ENCODE measurements at regions not wholly inside any gene's neighbourhood (a gene's known extent, or its start where the extent isn't known, plus 50 kb on each side); places are given as distances from the start of the nearest gene placed in this dataset.
"Not testable (repeated sequence)": the region's sequence is repeated elsewhere in the genome, so short reads cannot be mapped to it uniquely, and the experiment has no call there.

- DNase-seq (ENCODE audit: low spot score) = no peak
Observed at GRCh38 chr1:116185161-116185701, 74.0 kb downstream of the MAB21L3 start.

GRCh38 chr1:116189481-116189880 is 78.3 kb downstream of the MAB21L3 start:
- no peak for DNase-seq (ENCODE audit: low spot score)

- no peak for DNase-seq (ENCODE audit: low spot score)
Observed at GRCh38 chr1:116191294-116191693, 80.1 kb downstream of the MAB21L3 start.

GRCh38 chr1:116193768-116194167 is 82.6 kb downstream of the MAB21L3 start:
- no peak for DNase-seq (ENCODE audit: low spot score)

GRCh38 chr1:116194568-116194967 is 83.4 kb downstream of the MAB21L3 start:
- DNase-seq (ENCODE audit: low spot score) = no peak

DNA sequence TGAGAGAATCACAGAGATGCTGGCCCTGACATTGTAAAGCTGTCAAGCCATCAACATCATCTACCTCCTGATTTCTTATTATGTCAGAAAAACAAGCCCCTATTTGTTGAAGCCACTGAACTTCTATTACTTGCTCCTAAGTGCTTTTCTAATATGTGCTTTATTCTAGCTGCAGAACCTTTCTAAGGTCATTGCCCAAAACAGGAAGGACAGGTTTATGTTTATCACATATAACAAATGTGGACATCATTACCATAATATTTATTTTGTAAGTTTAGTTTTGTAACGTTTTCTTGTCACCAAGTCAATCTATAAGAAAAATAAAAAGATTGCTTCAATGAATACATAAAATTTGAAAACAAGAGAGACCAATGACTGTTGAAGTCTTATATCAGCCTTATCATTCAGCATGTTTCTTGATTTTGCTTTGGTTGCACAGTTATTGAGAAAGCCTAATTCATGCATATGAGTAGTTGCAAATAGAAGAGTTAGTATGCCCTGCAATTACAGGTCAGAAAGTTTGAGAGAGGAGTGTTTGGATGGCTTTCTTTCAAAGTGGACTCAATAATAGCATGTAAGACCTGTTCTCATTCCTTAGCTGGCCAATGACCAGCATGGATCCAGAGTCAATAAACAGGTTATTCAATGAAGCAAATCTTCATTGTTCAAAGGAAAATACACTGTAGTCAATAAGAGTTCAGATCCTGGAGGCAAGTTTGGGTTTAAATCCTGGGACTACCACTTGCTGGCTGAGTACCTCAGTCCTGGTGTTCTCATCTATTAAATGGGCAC is 84.1 kb downstream of the MAB21L3 start:
- no peak for DNase-seq (ENCODE audit: low spot score)

DNA sequence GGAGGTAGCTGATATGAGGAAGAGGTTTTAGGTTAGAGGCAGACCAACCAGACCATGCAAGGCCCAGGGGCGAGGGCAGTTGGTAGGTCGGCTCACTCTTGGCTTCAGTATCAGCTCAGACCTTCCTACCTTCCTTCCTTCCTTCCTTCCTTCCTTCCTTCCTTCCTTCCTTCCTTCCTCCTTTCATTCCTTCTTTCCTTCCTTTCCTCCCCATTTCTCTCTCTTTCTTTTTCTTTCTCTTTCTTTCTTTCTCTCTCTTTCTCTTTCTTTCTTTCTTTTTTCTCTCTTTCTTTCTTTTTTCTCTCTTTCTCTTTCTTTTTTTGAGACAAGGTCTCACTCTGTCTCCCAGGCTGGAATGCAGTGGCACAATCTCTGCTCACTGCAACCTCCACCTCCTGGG is 89.1 kb downstream of the MAB21L3 start:
- DNase-seq (ENCODE audit: low spot score) = not testable (repeated sequence)

DNA sequence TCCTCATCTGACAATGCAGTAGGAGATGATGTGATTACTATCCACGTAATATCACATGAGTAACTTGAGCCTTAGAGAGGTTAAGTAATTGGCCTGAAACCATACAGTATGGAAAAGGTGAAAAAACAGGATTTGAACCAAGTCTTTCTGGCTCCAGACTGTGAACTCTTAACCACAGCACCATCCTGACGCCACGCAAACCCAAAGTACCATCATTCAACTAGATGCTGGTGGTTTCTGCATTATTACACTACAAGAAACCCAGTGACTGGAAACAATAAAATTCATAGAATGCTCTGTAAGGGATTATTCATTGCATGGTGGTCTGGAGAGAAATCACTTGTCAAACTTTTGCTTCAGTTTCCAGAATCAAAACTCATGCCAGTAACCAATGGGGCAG is 90.7 kb downstream of the MAB21L3 start:
- no peak for DNase-seq (ENCODE audit: low spot score)

- no peak for DNase-seq (ENCODE audit: low spot score)
Observed at GRCh38 chr1:116203181-116203723, 92.1 kb downstream of the MAB21L3 start.

DNA sequence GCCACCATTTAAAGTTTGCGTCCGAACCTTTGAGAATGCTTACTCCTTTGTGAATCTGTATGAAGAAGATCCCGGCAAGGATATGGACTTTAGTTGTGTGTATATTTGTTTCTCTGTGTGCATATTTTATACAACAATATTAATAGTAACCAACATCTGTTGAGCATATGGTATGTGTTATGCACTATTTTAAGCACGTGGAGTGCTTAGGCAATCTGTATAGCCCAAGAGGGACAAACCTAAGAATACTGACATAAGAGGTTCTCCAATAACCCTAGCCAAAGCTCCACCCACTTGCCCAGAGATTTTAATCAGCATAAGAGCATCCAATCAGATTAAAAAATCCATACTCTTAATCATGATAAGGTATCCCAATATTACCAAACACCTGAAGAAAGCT is 92.7 kb downstream of the MAB21L3 start:
- DNase-seq (ENCODE audit: low spot score) = no peak

DNA sequence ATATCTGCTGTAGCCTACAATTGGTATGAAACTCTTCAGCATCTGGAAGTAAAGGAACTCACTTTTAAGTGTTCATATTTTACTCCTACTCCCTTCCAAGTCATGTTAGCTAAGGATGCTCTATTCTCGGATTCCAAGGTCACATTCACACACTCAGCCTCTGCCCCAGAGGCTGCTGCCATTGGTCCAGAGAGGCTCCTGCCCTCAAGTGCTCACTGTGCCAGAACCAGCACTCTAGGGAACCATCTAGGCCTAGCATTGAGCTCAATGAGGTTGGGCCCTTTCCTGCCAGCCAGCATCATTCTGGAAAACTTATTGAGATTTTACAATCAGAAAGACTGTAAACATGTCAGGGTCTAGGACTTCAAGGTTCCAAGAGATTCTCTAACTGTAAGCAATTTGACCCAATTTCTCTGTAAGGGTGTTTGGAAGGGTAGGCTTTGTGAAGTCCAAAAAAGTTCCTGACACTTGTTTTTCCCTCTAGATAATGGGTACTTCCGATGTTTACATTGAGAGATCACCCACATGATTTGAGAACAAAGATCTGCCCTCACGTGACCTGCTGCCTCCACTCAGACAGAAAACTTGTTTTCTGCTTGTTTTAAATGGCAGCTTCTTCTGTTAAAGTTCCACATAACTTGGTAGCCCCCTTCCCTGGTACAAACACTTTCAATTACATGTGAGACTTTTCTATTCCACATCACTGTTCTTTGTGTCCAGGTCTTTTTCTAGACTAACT is 94.9 kb downstream of the MAB21L3 start:
- DNase-seq (ENCODE audit: low spot score) = no peak

- DNase-seq (ENCODE audit: low spot score) = no peak
Observed at GRCh38 chr1:116207126-116207735, 96.0 kb downstream of the MAB21L3 start.

DNA sequence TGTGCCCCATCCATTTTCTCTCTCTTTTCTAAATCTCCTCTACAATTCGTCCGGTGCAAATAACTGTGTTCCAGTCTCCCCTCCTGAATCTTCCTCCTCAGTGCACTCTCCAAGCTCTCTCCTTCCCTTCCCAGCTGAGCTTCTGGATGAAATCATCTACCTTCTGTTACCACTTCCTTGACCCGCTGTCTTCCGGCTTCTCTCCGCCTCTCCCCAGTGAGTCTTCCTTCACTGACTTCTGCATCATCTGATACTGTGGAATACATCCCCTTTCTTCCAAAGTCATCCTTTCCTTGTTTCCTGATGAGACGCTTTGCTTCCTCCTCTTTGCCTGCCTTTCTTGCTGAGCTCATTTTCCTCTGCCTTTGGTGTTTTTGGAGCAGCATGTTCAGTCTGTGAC is 96.9 kb downstream of the MAB21L3 start:
- no peak for DNase-seq (ENCODE audit: low spot score)

GRCh38 chr1:116211294-116211693 is 100.1 kb downstream of the MAB21L3 start:
- DNase-seq (ENCODE audit: low spot score) = no peak

- DNase-seq (ENCODE audit: low spot score) = no peak
Observed at GRCh38 chr1:116218922-116219321, 107.7 kb downstream of the MAB21L3 start.

DNA sequence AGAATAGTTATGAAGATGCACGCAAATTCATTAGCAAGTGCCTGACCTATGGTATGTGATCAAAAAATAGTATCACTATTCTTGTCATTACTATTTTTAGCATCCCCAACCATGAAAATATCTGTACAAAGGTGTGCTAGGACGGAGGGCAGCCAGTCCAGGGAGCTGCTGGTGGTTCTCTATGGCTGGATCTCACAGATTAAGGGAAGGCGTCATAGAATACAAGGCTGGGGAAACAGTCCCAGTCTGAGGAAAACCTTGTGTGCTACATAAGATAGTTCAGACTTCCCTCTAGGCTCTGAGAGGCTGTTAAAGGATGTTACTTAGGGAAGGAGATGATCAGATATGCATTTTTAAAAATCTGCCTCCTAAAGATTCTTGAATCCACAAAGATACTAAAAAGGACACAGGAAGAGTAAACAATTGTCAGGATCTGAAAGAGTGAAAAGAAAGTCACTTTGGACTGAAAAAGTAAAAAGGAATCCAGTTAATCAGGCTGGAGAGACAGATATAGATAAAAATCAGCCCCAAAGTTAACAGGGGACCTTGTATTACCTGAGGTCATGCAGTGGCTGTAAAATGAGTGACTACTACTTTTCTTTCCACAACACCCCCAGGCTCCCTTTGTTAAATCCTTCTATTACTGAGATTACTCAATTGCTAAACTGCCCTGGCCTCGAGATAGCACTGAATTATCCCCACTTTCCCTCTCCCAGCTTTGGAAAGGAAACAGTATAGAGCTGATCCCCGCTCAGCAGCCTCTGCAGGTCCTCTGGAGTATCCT is 108.6 kb downstream of the MAB21L3 start:
- DNase-seq (ENCODE audit: low spot score) = no peak

DNA sequence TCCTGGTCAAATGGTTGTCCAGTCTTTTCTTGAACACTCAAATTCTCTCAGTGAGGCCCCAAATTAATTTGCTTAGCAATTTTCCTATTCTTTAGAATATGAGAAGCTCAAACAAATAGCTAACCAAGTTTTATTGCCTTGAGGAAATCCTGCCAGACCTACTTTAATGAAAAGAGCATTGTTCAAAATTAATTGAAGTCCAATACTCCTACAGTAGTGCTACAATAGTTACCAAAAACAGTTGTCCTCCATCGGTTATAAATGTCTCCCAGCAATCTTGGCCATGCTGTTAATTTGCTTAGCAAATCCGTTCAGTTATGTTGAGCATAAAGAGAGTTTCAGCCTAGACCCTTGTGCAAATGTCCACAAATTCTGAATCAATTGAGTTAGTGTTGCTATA is 112.9 kb downstream of the MAB21L3 start:
- no peak for DNase-seq (ENCODE audit: low spot score)

DNA sequence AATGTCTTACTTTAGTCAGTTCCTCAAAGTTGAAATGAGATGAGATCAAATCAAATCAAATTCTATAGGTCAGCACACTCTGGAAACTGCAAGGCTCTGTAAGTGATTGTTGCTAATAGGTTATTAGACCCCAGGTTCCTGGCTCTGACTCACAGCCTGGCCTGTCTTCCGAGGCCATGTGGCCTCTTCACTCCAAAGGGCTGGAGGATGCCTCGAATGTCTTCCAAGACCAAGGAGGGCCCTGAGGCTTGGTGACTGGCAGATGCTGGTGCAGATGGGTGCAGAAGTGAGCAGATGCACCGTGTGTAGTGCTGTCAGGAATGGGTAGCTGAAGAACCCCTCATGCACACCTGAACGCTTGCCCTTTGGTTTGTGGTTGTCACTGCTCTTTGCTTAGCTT is 113.4 kb downstream of the MAB21L3 start:
- DNase-seq (ENCODE audit: low spot score) = no peak

GRCh38 chr1:116226017-116226416 is 114.8 kb downstream of the MAB21L3 start:
- no peak for DNase-seq (ENCODE audit: low spot score)

DNA sequence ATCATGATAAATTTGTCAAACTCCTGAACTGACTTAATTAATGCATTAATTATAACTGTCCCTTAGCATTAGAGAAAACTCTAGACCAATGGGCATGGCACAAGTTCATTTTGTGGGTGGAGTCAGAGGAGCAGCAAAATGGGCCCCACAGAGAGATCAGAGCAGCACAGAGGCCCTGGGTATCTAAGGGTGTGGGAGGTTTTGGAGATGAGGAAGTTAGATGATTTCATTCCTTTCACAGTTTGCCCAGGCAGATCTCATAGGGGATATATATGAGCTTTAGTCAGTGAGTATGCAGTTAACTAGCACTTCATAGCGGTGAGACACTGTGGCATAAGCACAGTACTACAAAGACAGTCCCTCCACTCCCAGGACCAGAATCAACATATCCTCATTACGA is 117.3 kb downstream of the MAB21L3 start:
- DNase-seq (ENCODE audit: low spot score) = no peak

DNA sequence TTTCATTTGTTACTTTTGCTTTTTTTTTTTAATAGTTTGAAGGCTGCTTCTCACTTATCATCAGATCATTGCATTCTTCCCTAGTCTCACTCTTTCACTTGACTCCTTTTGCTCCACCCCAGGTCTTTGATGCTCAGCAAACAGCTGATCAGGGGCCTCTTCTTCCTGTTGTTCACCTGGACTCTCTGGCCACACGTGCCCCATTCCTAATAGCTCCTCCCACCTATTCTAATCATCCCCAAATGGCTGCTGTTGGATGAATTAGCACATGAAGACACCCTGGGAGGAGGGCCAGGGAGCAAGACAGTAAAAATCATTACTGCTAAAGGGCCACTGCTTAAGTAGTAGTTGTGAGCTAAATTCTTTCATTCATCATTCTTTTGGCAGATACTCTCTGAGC is 119.5 kb downstream of the MAB21L3 start:
- DNase-seq (ENCODE audit: low spot score) = no peak

GRCh38 chr1:116231752-116232151 is 120.6 kb downstream of the MAB21L3 start:
- DNase-seq (ENCODE audit: low spot score) = no peak
